BLaER1 treated with 17β-estradiol and CSF1 and Interleukin-3, amounts not matched to agents 10 nM and 100 nM (cell line): ENCODE measurements at regions not wholly inside any gene's neighbourhood (a gene's known extent, or its start where the extent isn't known, plus 50 kb on each side); places are given as distances from the start of the nearest gene placed in this dataset.

Experiments
- H3K27ac ChIP-seq, 11 experiments: shearing (Covaris generic); formaldehyde crosslinking; 2 replicates each; pipeline ENCODE4 v1.8.1; 2022
- H3K27me3 ChIP-seq, 11 experiments: shearing (Covaris generic); formaldehyde crosslinking; 2 replicates each; pipeline ENCODE4 v1.8.1; 2022
- H3K36me3 ChIP-seq, 11 experiments: shearing (Covaris generic); formaldehyde crosslinking; 2 replicates each; pipeline ENCODE4 v1.8.1; 2022
- H3K4me1 ChIP-seq, 10 experiments: shearing (Covaris generic); formaldehyde crosslinking; 2 replicates each; pipeline ENCODE4 v1.8.1; 2022
- H3K4me2 ChIP-seq, 11 experiments: shearing (Covaris generic); formaldehyde crosslinking; 2 replicates each; pipeline ENCODE4 v1.8.1; 2022
- H3K4me3 ChIP-seq, 10 experiments: shearing (Covaris generic); formaldehyde crosslinking; 2 replicates each; pipeline ENCODE4 v1.8.1; 2022
- H3K9ac ChIP-seq, 11 experiments: shearing (Covaris generic); formaldehyde crosslinking; 2 replicates each; pipeline ENCODE4 v1.8.1; 2022
- H3K9me3 ChIP-seq, 11 experiments: shearing (Covaris generic); formaldehyde crosslinking; replicated peaks in 1 of 11; 2 replicates each; pipeline ENCODE4 v1.8.1; 2022
- H4K20me1 ChIP-seq, 11 experiments: shearing (Covaris generic); formaldehyde crosslinking; 2 replicates each; pipeline ENCODE4 v1.8.1; 2022
- Cebpa-rat ChIP-seq, 11 experiments: shearing (Covaris generic); IDR thresholded peaks; 2 replicates each; pipeline ENCODE4 v1.8.1; 2022

- H3K36me3 ChIP-seq, result no peaks in the 10 kb centered on the region
- peak overlapping the region in 1 of 11 experiments; percentile 31; a peak in 1 of 22 replicates for H3K9ac ChIP-seq
- no peaks in the 10 kb centered on the region for H3K27me3 ChIP-seq
- H3K4me2 ChIP-seq, result peak overlapping the region in 5 of 11 experiments; percentile 9 to 54 (median 50); a peak in 8 of 22 replicates
- H3K9me3 ChIP-seq, result peaks cover 0 to 20% (median 5%) of the 10 kb centered on the region in 11 experiments; a peak in 9 of 22 replicates
- TF ChIP-seq Cebpa-rat (IDR thresholded peaks at IDR 0.05), result no peak
- H3K4me3 ChIP-seq, result no peak overlapping the region
- H4K20me1 ChIP-seq, result no peaks in the 10 kb centered on the region
- H3K4me1 ChIP-seq, result peaks cover 0 to 54% (median 0%) of the 10 kb centered on the region in 10 experiments; a peak in 7 of 20 replicates
- H3K27ac ChIP-seq, result peak overlapping the region in 7 of 11 experiments; percentile 3 to 71 (median 38); a peak in 8 of 22 replicates
Observed at GRCh38 chr6:3593161-3593560, 136.3 kb upstream of the SLC22A23 start.

GRCh38 chr6:3592371-3592941 lies 135.6 kb upstream of the SLC22A23 start:
- Histone ChIP-seq H4K20me1 (no peaks in the 10 kb centered on the region), H3K9me3 (peaks cover 3 to 27% (median 12%) of the 10 kb centered on the region in 11 experiments; a peak in 18 of 22 replicates), H3K4me1 (peaks cover 0 to 54% (median 0%) of the 10 kb centered on the region in 10 experiments; a peak in 7 of 20 replicates), H3K36me3 (no peaks in the 10 kb centered on the region), H3K9ac (peak overlapping the region in 1 of 11 experiments; percentile 31; a peak in 2 of 22 replicates), H3K27ac (peak overlapping the region in 8 of 11 experiments; percentile 3 to 71 (median 40); a peak in 9 of 22 replicates), H3K27me3 (no peaks in the 10 kb centered on the region), H3K4me2 (peak overlapping the region in 5 of 11 experiments; percentile 9 to 54 (median 50); a peak in 10 of 22 replicates), H3K4me3 (no peak overlapping the region)
- peak in 5 of 11 experiments; percentile 28 to 69 (median 48); a peak in 4 of 22 replicates for TF ChIP-seq Cebpa-rat (IDR thresholded peaks at IDR 0.05)

GRCh38 chr6:3591970-3592369 lies 135.1 kb upstream of the SLC22A23 start:
- no peaks in the 10 kb centered on the region for H4K20me1 ChIP-seq
- H3K36me3 ChIP-seq, result no peaks in the 10 kb centered on the region
- peak overlapping the region in 4 of 11 experiments; percentile 0 to 71 (median 56); a peak in 6 of 22 replicates for H3K27ac ChIP-seq
- no peaks in the 10 kb centered on the region for H3K27me3 ChIP-seq
- no peak overlapping the region for H3K4me3 ChIP-seq
- H3K9ac ChIP-seq, result no peak overlapping the region
- peak overlapping the region in 4 of 11 experiments; percentile 36 to 54 (median 52); a peak in 7 of 22 replicates for H3K4me2 ChIP-seq
- no peak for TF ChIP-seq Cebpa-rat (IDR thresholded peaks at IDR 0.05)
- H3K9me3 ChIP-seq, result peaks cover 3 to 32% (median 14%) of the 10 kb centered on the region in 11 experiments; a peak in 18 of 22 replicates
- peaks cover 0 to 49% (median 0%) of the 10 kb centered on the region in 10 experiments; a peak in 7 of 20 replicates for H3K4me1 ChIP-seq

GRCh38 chr6:3587660-3588059 lies 130.8 kb upstream of the SLC22A23 start:
- Histone ChIP-seq H3K4me3 (no peak overlapping the region), H4K20me1 (no peaks in the 10 kb centered on the region), H3K4me1 (peaks cover 3 to 51% (median 11%) of the 10 kb centered on the region in 10 experiments; a peak in 12 of 20 replicates), H3K9ac (no peak overlapping the region), H3K9me3 (peaks cover 3 to 30% (median 14%) of the 10 kb centered on the region in 11 experiments; a peak in 18 of 22 replicates), H3K27ac (no peak overlapping the region), H3K36me3 (no peaks in the 10 kb centered on the region), H3K27me3 (no peaks in the 10 kb centered on the region), H3K4me2 (no peak overlapping the region)
- TF ChIP-seq Cebpa-rat (IDR thresholded peaks at IDR 0.05), result no peak

GRCh38 chr6:3585320-3585935 lies 128.6 kb upstream of the SLC22A23 start:
- Histone ChIP-seq H3K27me3 (no peaks in the 10 kb centered on the region), H3K36me3 (no peaks in the 10 kb centered on the region), H3K4me1 (peaks cover 3 to 32% (median 11%) of the 10 kb centered on the region in 10 experiments; a peak in 12 of 20 replicates), H3K9ac (no peak overlapping the region), H3K9me3 (peaks cover 3 to 26% (median 14%) of the 10 kb centered on the region in 11 experiments; a peak in 18 of 22 replicates), H3K4me3 (no peak overlapping the region), H4K20me1 (no peaks in the 10 kb centered on the region), H3K4me2 (peak overlapping the region in 7 of 11 experiments; percentile 7 to 31 (median 13); a peak in 3 of 22 replicates), H3K27ac (peak overlapping the region in 1 of 11 experiments; percentile 5; a peak in 1 of 22 replicates)
- no peak for TF ChIP-seq Cebpa-rat (IDR thresholded peaks at IDR 0.05)

DNA sequence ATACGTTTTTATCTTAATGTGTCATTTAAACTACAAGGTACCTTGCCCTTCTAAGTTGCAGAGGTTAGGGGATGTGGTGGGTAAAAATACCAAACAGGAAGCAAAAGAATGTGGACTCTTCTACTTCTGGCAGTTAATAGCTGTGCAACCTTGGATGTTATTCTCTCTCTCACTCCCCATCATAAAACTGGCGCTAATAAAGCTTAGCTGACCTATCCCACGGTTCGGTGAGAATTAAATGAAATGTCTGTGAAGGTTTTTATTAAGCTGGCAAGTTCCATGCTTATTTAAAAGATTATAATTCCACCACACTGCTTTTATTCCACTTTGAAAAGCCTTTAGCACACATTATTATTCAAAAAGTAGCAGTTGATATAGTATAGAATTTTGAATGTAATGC lies 127.8 kb upstream of the SLC22A23 start:
- H3K4me1 ChIP-seq, result peaks cover 3 to 32% (median 11%) of the 10 kb centered on the region in 10 experiments; a peak in 12 of 20 replicates
- no peaks in the 10 kb centered on the region for H3K27me3 ChIP-seq
- no peak overlapping the region for H3K4me3 ChIP-seq
- no peaks in the 10 kb centered on the region for H4K20me1 ChIP-seq
- H3K4me2 ChIP-seq, result peak overlapping the region in 6 of 11 experiments; percentile 4 to 33 (median 10); a peak in 6 of 22 replicates
- TF ChIP-seq Cebpa-rat (IDR thresholded peaks at IDR 0.05), result no peak
- H3K9ac ChIP-seq, result no peak overlapping the region
- no peaks in the 10 kb centered on the region for H3K36me3 ChIP-seq
- peaks cover 3 to 26% (median 14%) of the 10 kb centered on the region in 11 experiments; a peak in 18 of 22 replicates for H3K9me3 ChIP-seq
- H3K27ac ChIP-seq, result no peak overlapping the region

- TF ChIP-seq Cebpa-rat (IDR thresholded peaks at IDR 0.05), result no peak
- Histone ChIP-seq H3K4me1 (peaks cover 10 to 32% (median 20%) of the 10 kb centered on the region in 10 experiments; a peak in 19 of 20 replicates), H4K20me1 (no peaks in the 10 kb centered on the region), H3K27ac (no peak overlapping the region), H3K9me3 (no peaks in the 10 kb centered on the region), H3K9ac (no peak overlapping the region), H3K36me3 (no peaks in the 10 kb centered on the region), H3K27me3 (no peaks in the 10 kb centered on the region), H3K4me3 (no peak overlapping the region), H3K4me2 (no peak overlapping the region)
Observed at GRCh38 chr6:3581469-3581868, 124.6 kb upstream of the SLC22A23 start.

GRCh38 chr6:3579652-3580175 lies 122.9 kb upstream of the SLC22A23 start:
- no peak overlapping the region for H3K4me2 ChIP-seq
- no peak overlapping the region for H3K4me3 ChIP-seq
- peaks cover 16 to 33% (median 25%) of the 10 kb centered on the region in 10 experiments for H3K4me1 ChIP-seq
- no peaks in the 10 kb centered on the region for H3K36me3 ChIP-seq
- no peak overlapping the region for H3K9ac ChIP-seq
- H3K9me3 ChIP-seq, result no peaks in the 10 kb centered on the region
- no peak overlapping the region for H3K27ac ChIP-seq
- no peak for TF ChIP-seq Cebpa-rat (IDR thresholded peaks at IDR 0.05)
- no peaks in the 10 kb centered on the region; a peak in 1 of 22 replicates for H4K20me1 ChIP-seq
- H3K27me3 ChIP-seq, result no peaks in the 10 kb centered on the region

GRCh38 chr6:3578981-3579380 lies 122.1 kb upstream of the SLC22A23 start:
- Histone ChIP-seq H3K9me3 (no peaks in the 10 kb centered on the region), H3K27me3 (no peaks in the 10 kb centered on the region), H3K4me2 (no peak overlapping the region), H3K4me1 (peaks cover 9 to 31% (median 22%) of the 10 kb centered on the region in 10 experiments), H3K36me3 (no peaks in the 10 kb centered on the region), H3K27ac (no peak overlapping the region), H4K20me1 (no peaks in the 10 kb centered on the region; a peak in 1 of 22 replicates), H3K4me3 (no peak overlapping the region), H3K9ac (no peak overlapping the region)
- no peak for TF ChIP-seq Cebpa-rat (IDR thresholded peaks at IDR 0.05)
